H1 (cell line): ENCODE measurements at regions not wholly inside any gene's neighbourhood (a gene's known extent, or its start where the extent isn't known, plus 50 kb on each side); places are given as distances from the start of the nearest gene placed in this dataset.

Source experiments
- ATF3 ChIP-seq: IDR thresholded peaks from 2 replicates; pipeline ENCODE4 v1.6.1; 2011; ENCODE audit warnings: low read depth, mild to moderate bottlenecking, low read length; ENCODE audit not compliant: insufficient read depth
- EGR1 ChIP-seq: IDR thresholded peaks from 2 replicates; pipeline ENCODE4 v1.6.1; 2011; ENCODE audit warnings: low read depth, low read length, borderline replicate concordance
- EZH2 ChIP-seq: fragments of 200-600 bp; sonication (generic); IDR thresholded peaks from 2 replicates; pipeline ENCODE4 v1.7.1; 2012; ENCODE audit warnings: low read depth, mild to moderate bottlenecking, moderate library complexity, low read length, inconsistent platforms; ENCODE audit not compliant: severe bottlenecking
- JUN ChIP-seq: IDR thresholded peaks from 2 replicates; pipeline ENCODE4 v1.6.1; 2011; ENCODE audit warnings: low read depth, mild to moderate bottlenecking, improper control_type of control experiment, low read length
- RAD21 ChIP-seq, 2 experiments: IDR thresholded peaks in 1 of 2; conservative IDR thresholded peaks in 1 of 2; 2 replicates each; pipeline ENCODE4 v1.6.1; 2011; ENCODE audit warnings: low read depth in 2 of 2, low read length in 2 of 2, improper control_type of control experiment in 1 of 2, inconsistent platforms in 1 of 2, mild to moderate bottlenecking in 1 of 2, moderate library complexity in 1 of 2
- TBP ChIP-seq: IDR thresholded peaks from 2 replicates; pipeline ENCODE4 v1.6.1; 2011; ENCODE audit warnings: low read depth, low read length, improper control_type of control experiment
- USF2 ChIP-seq: IDR thresholded peaks from 2 replicates; pipeline ENCODE4 v1.6.1; 2011; ENCODE audit warnings: low read length, improper control_type of control experiment
- TF ChIP-seq, protein P1 (sequence below): IDR thresholded peaks from 2 replicates; pipeline ENCODE4 v1.6.1; 2012; ENCODE audit warnings: low read length, inconsistent platforms

DNA sequence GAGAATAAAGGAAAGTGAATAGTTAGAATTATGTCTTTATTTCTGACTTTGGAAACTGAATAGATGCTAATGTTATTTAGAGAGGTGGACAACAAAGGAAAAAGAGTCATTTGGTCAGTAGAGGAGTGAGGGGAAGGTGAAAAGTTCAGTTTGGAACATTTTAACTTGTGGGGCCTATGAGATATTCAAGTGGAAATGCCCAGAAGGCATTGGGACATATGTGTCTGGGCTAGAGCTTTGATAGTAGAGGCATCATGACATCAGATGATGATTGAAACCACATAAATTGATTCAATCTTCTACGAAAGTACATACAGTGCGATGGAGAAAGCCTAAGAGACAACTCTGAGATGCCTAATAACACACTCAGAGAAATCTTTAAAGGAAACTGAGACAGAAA lies 151.7 kb upstream of the COL11A1 start (continued):
- TF ChIP-seq EZH2 (no peak), EGR1 (no peak), ATF3 (no peak), TBP (no peak), JUN (no peak), USF2 (no peak), RAD21 (IDR thresholded peaks at IDR 0.05 in 1 of 2, conservative IDR thresholded peaks at IDR 0.05 in 1 of 2; ENCODE audit: low read depth in 2 of 2, low read length in 2 of 2) (no peak)
- TF ChIP-seq, protein P1, sequence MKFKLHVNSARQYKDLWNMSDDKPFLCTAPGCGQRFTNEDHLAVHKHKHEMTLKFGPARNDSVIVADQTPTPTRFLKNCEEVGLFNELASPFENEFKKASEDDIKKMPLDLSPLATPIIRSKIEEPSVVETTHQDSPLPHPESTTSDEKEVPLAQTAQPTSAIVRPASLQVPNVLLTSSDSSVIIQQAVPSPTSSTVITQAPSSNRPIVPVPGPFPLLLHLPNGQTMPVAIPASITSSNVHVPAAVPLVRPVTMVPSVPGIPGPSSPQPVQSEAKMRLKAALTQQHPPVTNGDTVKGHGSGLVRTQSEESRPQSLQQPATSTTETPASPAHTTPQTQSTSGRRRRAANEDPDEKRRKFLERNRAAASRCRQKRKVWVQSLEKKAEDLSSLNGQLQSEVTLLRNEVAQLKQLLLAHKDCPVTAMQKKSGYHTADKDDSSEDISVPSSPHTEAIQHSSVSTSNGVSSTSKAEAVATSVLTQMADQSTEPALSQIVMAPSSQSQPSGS: no peak
